NCI-H446 (cell line): ENCODE measurements at regions not wholly inside any gene's neighbourhood (a gene's known extent, or its start where the extent isn't known, plus 50 kb on each side); places are given as distances from the start of the nearest gene placed in this dataset.

Experiments used
- DNase-seq, 2 experiments: peaks; one replicate each; lab custom pipeline; 2025; lab: John Stamatoyannopoulos, UW

- DNase-seq = no peak
Observed at GRCh38 chr2:199629301-199629700, 171.6 kb upstream of the SATB2 start.

GRCh38 chr2:199627417-199627816 is 169.7 kb upstream of the SATB2 start:
- DNase-seq = no peak

- no peak for DNase-seq
Observed at GRCh38 chr2:199624958-199625357, 167.2 kb upstream of the SATB2 start.

GRCh38 chr2:199612509-199613130 is 154.9 kb upstream of the SATB2 start:
- DNase-seq = no peak

DNA sequence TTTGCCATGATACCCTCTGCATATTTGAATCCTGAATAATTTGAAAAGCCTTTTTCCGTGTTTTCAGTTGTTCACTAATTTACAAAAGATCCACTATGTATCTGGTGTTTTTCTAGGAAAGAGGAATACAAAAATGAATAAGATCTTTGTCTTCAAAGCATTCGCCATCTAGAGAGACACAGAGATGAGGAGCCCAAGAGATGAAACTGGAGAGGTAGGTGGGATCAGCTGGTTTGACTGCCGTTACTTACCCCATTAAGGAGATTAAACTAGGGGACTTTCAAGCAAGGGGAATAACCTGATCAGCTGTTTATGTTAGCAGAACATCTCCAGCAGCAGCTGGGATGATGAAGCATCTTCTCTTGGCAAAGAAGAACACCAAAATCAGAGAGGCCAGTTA is 150.2 kb upstream of the SATB2 start:
- no peak for DNase-seq

GRCh38 chr2:199606193-199606780 is 148.5 kb upstream of the SATB2 start:
- no peak for DNase-seq

- DNase-seq = no peak
Observed at GRCh38 chr2:199603721-199604291, 146.1 kb upstream of the SATB2 start.

- no peak for DNase-seq
Observed at GRCh38 chr2:199602896-199603717, 145.4 kb upstream of the SATB2 start.

GRCh38 chr2:199602271-199602895 is 144.6 kb upstream of the SATB2 start:
- no peak for DNase-seq

- DNase-seq = peak in 1 of 2 experiments; percentile 19
Observed at GRCh38 chr2:199596549-199596948, 138.8 kb upstream of the SATB2 start.

DNA sequence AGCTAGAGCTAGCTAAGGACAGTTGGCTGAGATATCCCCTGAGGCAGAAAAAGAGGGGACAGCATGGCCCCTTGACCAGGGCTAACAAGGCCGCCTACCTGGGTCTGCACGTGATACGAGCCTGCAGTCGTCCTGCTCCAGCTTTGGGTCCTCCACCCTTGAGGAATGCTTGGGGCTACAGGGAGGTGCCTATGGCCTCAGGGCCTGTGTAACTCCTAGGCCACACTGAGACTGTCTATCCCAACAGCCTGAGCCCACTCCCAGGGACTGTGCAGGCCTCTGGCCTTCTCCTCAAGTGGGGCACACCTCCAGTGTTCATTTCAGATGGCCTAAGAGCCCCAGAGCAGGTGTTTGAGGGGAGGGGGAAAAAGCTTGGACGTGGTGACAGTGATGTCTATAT is 136.7 kb upstream of the SATB2 start:
- no peak for DNase-seq

DNA sequence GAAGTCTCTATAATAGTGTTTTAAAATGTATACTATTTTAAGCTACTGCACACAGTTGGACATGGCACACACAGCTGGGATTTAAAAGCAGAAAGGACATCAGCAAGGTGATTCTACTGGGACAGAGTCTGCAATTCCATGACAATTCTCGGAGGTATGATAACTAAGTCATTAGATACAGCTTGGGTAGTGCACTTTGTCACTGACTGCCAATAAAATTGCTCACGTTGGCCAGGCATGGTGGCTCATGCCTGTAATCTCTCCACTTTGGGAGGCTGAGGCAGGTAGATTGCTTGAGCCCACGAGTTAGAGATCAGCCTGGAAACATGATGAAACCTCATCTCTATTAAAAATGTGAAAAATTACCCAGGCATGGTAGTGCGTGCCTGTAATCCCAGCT is 134.1 kb upstream of the SATB2 start:
- no peak for DNase-seq

DNA sequence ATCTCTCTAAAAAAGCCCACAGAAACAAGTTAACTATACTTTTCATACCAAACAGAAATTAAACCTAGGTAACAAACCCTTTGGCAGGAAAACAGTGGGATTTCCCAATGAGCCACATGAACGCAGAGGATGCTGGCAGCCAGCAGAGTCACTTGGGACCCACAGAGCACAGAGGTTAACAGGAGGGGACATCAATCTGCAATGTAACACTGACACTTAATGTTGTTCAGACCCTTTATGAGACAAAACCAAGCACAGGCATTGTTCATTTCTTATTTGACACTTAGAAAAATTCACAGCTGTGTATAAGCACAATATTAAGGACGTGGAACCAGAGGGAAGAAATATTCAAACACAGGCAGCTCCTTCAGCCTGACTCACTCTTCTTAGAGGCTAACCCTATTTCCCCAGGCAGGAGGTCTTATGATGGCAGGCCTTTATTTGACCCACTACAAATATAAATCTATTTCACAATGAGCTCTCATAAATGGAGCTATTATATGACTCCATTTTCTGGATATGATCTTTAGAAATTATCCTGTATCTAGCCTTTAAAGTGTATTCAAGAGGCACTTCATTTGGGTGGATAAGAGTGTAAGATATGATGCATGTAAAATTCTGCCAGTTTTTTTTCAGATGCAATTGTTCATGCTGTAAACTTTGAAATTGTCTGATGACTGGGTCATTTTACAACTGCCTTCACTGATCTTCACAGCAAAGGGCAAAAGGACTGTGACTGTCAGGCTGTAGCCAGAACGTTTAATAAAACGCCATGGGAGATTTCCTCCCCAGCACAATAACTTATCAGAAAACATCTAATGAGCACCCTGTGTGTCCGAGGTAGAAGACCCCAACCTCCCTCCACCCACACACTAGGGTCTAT is 132.8 kb upstream of the SATB2 start:
- no peak for DNase-seq

GRCh38 chr2:199589306-199589705 is 131.6 kb upstream of the SATB2 start:
- DNase-seq = no peak

- DNase-seq = no peak
Observed at GRCh38 chr2:199588054-199588453, 130.3 kb upstream of the SATB2 start.

- no peak for DNase-seq
Observed at GRCh38 chr2:199586646-199587045, 128.9 kb upstream of the SATB2 start.

DNA sequence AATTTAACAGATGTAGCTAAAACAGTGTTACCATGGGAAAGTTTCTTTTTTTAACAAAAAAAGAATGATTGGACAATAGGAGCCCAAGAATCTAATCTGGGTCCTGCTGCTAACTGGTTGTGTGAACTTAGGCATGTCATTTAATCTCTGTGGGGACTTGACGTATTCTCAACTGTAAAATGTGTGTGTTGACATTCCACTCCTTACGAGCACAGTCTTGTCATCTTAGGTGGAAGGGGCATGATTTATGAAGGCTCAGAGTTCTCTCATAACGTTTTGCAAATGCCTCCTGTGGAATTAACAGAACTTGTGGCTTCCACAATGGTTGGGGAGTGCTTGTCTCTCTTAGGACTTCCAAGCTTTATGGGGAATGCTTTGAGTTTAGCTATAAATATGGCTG is 125.9 kb upstream of the SATB2 start:
- no peak for DNase-seq

GRCh38 chr2:199581935-199582360 is 124.2 kb upstream of the SATB2 start:
- DNase-seq = no peak

DNA sequence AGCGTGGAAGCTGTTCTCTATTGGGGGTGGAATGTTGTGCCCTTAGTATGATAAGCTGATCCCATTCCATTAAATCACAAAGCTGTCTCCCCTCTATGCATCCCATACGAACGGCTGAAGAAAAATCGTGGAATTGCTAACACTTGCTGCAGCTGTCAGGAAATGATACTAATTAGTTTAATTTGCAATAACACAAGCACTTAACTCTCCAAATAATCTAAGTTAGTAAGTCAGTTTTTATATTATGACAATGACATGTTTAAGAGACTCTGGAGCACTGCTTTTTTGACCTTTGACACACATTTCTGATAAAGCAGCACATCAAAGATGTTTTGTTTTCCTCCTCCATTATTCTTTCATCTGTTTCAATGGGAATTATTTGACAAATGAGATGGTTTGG is 123.7 kb upstream of the SATB2 start:
- DNase-seq = no peak

GRCh38 chr2:199575416-199575815 is 117.7 kb upstream of the SATB2 start:
- DNase-seq = no peak

DNA sequence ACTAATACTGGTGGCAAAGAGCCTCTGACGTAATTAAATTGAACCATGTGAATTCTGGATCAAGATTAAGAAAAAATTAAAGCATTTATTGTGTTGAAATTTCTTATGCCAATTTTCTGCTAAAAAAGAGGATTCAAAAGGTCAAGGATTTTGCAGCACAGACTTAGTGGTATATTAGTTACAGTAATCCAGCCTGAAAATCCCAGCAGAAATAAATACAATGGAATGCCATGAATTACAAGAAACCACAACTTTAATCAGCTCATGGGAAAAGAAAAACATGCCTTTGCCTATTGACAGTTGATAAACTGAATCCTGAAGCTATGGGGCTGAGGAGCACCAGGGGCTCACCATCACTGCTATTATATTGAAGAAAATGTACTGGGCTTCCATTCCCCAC is 114.8 kb upstream of the SATB2 start:
- no peak for DNase-seq
